Endothelial cell (in vitro differentiated cells): ENCODE measurements at regions not wholly inside any gene's neighbourhood (a gene's known extent, or its start where the extent isn't known, plus 50 kb on each side); places are given as distances from the start of the nearest gene placed in this dataset.

Source experiments
- DNase-seq: peaks from one replicate; pipeline ENCODE4 v3.0.0; 2021; ENCODE audit warnings: low spot score
- H3K27ac Mint-ChIP-seq: one replicate; pipeline ENCODE4 v1.8.0; 2021; ENCODE audit warnings: mixed read lengths, inconsistent platforms; ENCODE audit not compliant: unreplicated experiment
- H3K27me3 Mint-ChIP-seq: one replicate; pipeline ENCODE4 v1.8.0; 2021; ENCODE audit warnings: mild to moderate bottlenecking, moderate library complexity, mixed read lengths, inconsistent platforms; ENCODE audit not compliant: unreplicated experiment
- H3K36me3 Mint-ChIP-seq: one replicate; pipeline ENCODE4 v1.8.0; 2021; ENCODE audit warnings: mild to moderate bottlenecking, low read depth, mixed read lengths, inconsistent platforms; ENCODE audit not compliant: unreplicated experiment
- H3K4me1 Mint-ChIP-seq: one replicate; pipeline ENCODE4 v1.8.0; 2021; ENCODE audit warnings: mild to moderate bottlenecking, mixed read lengths, inconsistent platforms; ENCODE audit not compliant: unreplicated experiment
- H3K4me3 Mint-ChIP-seq: one replicate; pipeline ENCODE4 v1.8.0; 2021; ENCODE audit warnings: mild to moderate bottlenecking, mixed read lengths, inconsistent platforms; ENCODE audit not compliant: unreplicated experiment
- H3K9me3 Mint-ChIP-seq: one replicate; pipeline ENCODE4 v1.8.0; 2021; ENCODE audit warnings: mixed read lengths, inconsistent platforms; ENCODE audit not compliant: unreplicated experiment
- TF ChIP-seq, protein P1 (sequence below): fragments of 200-600 bp; sonication (generic); IDR thresholded peaks from one replicate; pipeline ENCODE4 v1.5.0; 2021; ENCODE audit warnings: antibody characterized with exemption; ENCODE audit not compliant: unreplicated experiment

DNA sequence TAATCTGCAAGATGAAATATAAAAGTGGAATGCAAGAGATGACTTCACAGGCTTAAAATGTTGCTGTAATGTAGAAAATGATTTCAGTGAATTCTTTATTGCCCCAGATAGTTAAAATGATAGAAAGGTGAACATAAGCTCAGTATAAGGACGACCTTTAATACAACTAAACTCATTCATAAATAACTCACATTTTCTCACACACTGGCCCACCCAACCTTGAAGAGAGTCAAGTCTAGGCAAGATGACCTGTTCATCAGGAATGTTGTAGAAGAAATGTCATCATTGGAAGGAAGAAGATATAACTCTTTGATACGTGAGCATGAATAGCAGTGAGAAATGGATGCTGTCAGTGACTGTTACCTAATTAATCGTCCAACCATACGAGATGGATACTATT, 111.1 kb upstream of the SASH1 start:
- no peak overlapping the region for H3K4me3 Mint-ChIP-seq
- no peak for DNase-seq
- H3K4me1 Mint-ChIP-seq = peaks cover 4% of the 10 kb centered on the region
- H3K27ac Mint-ChIP-seq = no peak overlapping the region
- H3K27me3 Mint-ChIP-seq = no peaks in the 10 kb centered on the region
- H3K36me3 Mint-ChIP-seq = no peaks in the 10 kb centered on the region
- TF ChIP-seq, protein P1, sequence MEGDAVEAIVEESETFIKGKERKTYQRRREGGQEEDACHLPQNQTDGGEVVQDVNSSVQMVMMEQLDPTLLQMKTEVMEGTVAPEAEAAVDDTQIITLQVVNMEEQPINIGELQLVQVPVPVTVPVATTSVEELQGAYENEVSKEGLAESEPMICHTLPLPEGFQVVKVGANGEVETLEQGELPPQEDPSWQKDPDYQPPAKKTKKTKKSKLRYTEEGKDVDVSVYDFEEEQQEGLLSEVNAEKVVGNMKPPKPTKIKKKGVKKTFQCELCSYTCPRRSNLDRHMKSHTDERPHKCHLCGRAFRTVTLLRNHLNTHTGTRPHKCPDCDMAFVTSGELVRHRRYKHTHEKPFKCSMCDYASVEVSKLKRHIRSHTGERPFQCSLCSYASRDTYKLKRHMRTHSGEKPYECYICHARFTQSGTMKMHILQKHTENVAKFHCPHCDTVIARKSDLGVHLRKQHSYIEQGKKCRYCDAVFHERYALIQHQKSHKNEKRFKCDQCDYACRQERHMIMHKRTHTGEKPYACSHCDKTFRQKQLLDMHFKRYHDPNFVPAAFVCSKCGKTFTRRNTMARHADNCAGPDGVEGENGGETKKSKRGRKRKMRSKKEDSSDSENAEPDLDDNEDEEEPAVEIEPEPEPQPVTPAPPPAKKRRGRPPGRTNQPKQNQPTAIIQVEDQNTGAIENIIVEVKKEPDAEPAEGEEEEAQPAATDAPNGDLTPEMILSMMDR = no peak
- H3K9me3 Mint-ChIP-seq = no peaks in the 10 kb centered on the region

DNA sequence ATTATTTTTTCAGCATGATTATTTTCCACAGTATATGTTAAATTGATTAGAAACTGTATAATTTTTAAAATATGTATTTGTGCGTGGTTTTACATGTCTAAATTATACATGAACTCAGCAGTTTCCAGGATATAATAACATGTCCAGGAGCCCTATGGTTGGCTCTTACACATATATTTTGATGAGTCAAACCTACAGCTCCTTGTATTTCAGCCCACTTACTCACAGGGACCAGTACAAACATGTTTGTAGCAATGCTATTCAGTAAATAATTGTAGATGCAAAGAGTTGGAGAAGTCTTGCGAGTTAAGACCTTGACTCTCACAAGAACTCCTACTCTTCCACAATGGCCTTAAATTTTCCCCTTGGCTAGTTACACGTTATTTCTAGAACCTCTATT, 107.2 kb upstream of the SASH1 start:
- peaks cover 17% of the 10 kb centered on the region for H3K4me1 Mint-ChIP-seq
- TF ChIP-seq, protein P1 = no peak
- no peaks in the 10 kb centered on the region for H3K27me3 Mint-ChIP-seq
- no peak overlapping the region for H3K4me3 Mint-ChIP-seq
- H3K9me3 Mint-ChIP-seq = no peaks in the 10 kb centered on the region
- H3K36me3 Mint-ChIP-seq = no peaks in the 10 kb centered on the region
- no peak overlapping the region for H3K27ac Mint-ChIP-seq
- DNase-seq = no peak

DNA sequence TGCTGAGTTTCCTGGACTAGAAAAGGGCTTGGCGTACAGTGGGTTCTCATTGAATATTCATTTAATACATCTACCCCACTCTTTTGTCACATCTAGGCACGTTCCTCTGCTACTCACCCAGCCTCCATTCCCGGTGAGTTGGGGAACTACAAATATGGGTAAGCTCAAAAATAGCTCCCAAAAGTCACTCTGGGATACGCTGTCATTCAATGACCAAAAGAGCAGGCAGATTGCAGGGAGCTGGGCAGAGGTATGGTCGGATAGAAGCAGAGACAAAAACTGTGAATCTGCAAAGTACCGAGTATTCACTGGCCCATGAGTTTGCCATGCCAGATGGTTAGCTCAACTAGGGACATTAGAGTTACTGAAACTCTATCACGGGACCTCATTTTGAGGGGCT, 103.9 kb upstream of the SASH1 start:
- Mint-ChIP-seq H3K27me3 (peaks cover 3% of the 10 kb centered on the region), H3K36me3 (no peaks in the 10 kb centered on the region), H3K27ac (no peak overlapping the region), H3K4me1 (peaks cover 17% of the 10 kb centered on the region), H3K4me3 (no peak overlapping the region), H3K9me3 (no peaks in the 10 kb centered on the region)
- TF ChIP-seq, protein P1 = no peak
- no peak for DNase-seq

DNA sequence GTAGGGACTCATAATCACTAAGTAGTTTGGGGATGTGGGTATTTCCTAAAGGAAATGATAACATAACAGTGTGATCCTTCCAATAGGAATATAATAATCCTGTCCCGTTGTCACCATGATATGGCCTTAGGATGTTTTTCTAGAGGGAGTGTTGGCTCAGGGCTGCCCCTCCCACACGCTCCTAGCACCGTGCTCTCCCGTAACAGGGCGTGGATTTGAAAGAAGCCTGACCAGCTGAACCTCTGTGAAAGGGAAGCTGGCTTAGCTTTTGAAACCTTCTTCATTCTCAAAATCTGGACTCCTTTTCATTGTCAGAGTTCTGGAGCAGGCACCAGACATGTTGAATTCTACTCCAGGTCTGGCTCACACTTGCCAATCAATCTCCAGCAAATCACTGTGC, 103.4 kb upstream of the SASH1 start:
- no peaks in the 10 kb centered on the region for H3K36me3 Mint-ChIP-seq
- H3K27me3 Mint-ChIP-seq = peaks cover 3% of the 10 kb centered on the region
- no peaks in the 10 kb centered on the region for H3K9me3 Mint-ChIP-seq
- no peak for DNase-seq
- H3K27ac Mint-ChIP-seq = no peak overlapping the region
- no peak overlapping the region for H3K4me3 Mint-ChIP-seq
- TF ChIP-seq, protein P1 = no peak
- H3K4me1 Mint-ChIP-seq = peaks cover 20% of the 10 kb centered on the region

DNA sequence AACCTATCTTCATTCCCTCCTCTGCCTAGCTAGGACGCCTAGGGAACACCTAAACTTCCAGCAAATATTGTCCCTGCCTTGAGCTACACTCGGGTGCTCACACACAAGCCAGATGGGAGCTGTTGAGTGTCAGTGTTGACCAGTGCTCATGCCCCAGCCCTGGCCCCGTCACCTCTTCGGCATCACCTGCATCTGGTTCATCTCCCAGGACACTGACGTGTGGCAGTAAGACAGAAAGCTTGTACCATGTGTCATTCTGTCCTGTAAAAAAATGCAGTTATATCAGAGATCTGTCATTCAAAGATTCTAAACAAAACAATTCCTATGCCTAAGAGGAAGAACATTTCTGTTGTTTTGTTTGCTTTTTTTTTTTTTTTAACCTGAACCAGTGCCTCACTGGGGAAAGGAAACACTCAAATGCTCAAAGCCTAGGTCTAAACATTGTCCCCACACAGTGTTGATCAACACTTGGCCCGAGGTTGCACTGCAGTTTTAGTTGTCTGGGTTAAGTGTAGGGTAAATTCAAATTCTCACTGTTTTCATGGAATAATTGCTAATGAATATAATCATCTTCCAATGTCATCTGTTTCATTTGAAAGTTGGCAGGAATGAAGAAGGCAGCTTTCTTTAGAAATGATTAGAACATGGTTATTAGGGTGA, 102.7 kb upstream of the SASH1 start:
- Mint-ChIP-seq H3K4me1 (peaks cover 27% of the 10 kb centered on the region), H3K36me3 (no peaks in the 10 kb centered on the region), H3K9me3 (no peaks in the 10 kb centered on the region), H3K27ac (no peak overlapping the region), H3K27me3 (peaks cover 3% of the 10 kb centered on the region), H3K4me3 (no peak overlapping the region)
- TF ChIP-seq, protein P1 = no peak
- DNase-seq = no peak
